HG03469 (cell line): ENCODE measurements at regions not wholly inside any gene's neighbourhood (a gene's known extent, or its start where the extent isn't known, plus 50 kb on each side); places are given as distances from the start of the nearest gene placed in this dataset.

Experiments used
- ATAC-seq: cut with Tn5 transposase; IDR thresholded peaks from one replicate; pipeline ENCODE4 v1.9.1; 2021; ENCODE audit warnings: mild to moderate bottlenecking, moderate library complexity, moderate number of reproducible peaks; ENCODE audit not compliant: unreplicated experiment

GRCh38 chr16:85395913-85396878 lies 216.9 kb upstream of the GSE1 start:
- ATAC-seq, result no peak

GRCh38 chr16:85396879-85397871 lies 215.9 kb upstream of the GSE1 start:
- no peak for ATAC-seq

- ATAC-seq, result no peak
Measured at GRCh38 chr16:85398050-85398451, 215.1 kb upstream of the GSE1 start.

DNA sequence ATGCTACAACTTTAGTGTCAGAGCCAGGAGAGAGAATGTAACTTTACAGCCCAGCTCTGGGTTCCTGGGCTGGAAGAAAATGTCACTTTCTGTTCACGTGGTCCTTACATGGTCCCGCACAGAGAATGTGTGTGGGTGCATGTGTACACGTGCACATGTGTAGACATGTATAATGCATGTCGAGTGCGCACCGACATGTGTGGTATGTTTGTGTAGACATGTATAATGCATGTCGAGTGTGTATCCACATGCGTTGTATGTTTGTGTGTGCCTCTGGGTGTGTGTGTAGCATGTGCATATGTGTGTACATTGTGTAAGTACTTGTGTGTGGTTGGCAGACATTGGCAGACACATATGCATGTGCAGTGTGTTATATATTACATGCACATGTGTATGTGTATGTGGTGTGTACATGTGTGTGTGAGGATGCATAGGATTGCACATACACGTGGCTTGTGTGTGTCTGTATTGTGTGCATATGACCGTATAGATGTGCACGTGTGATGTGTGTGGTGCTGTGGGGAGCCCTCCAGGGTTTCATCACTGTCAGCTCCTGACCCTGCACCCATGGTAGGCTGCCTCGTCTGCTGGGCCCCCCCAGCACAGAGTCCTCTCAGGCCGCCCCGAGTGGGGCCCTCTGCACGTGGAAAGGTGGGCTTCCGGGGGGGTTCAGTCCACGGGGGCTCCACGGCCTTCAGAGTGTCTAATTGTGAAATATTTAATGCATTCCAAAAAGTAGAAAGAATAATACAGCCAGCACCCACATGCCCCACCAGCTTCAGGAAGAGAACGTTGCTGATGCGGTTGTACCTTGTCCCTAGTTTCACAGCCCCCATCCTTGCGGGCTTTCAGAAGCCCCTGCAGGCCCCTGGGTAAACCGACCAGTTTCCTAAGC lies 214.2 kb upstream of the GSE1 start:
- no peak for ATAC-seq

- ATAC-seq, result no peak
Measured at GRCh38 chr16:85399583-85400284, 213.4 kb upstream of the GSE1 start.

DNA sequence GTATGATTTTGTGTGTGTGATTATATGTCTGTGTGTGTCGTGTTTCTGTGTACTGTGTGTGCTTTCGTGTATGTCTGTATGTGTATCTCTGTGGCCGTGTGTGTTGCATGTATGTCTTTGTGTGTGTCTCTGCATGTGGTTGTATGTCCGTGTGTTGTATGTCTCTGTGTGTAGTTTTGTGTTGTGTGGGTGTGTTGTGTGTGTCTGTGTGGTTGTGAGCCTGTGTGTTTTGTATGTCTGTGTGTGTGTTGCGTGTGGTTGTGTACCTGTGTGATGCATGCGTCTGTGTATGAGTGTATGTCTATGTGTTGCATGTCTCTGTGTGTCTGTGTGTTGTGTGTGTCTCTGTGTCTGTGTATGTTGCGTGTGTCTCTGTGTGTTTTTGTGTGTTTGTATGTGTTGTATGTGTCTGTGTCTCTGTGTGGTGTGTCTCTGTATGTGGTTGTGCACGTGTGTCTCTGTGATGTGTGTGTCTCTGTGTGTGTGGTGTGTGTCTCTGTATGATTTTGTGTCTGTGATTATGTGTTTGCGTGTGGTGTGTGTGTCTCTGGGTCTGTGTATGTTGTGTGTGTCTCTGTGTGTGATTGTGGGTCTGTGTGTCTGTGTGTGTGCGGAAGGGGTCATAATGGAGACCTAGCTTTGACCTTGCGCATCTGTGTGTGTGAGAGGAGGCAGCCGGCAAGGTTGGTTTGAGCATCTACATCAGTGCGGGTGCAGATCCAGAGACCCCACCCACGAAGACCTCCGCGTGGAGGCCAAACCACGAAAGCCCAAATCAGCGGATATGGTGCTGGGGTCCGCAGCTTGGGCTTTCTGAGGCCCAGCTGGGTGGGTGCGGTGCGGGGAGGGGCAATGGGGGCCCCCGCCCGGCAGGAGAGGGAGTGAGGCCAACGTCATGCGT lies 212.6 kb upstream of the GSE1 start:
- no peak for ATAC-seq

GRCh38 chr16:85401370-85401916 lies 211.7 kb upstream of the GSE1 start:
- ATAC-seq, result no peak

GRCh38 chr16:85401917-85402766 lies 211.0 kb upstream of the GSE1 start:
- no peak for ATAC-seq

- no peak for ATAC-seq
Measured at GRCh38 chr16:85402910-85403692, 210.0 kb upstream of the GSE1 start.

GRCh38 chr16:85403693-85404092 lies 209.4 kb upstream of the GSE1 start:
- no peak for ATAC-seq

DNA sequence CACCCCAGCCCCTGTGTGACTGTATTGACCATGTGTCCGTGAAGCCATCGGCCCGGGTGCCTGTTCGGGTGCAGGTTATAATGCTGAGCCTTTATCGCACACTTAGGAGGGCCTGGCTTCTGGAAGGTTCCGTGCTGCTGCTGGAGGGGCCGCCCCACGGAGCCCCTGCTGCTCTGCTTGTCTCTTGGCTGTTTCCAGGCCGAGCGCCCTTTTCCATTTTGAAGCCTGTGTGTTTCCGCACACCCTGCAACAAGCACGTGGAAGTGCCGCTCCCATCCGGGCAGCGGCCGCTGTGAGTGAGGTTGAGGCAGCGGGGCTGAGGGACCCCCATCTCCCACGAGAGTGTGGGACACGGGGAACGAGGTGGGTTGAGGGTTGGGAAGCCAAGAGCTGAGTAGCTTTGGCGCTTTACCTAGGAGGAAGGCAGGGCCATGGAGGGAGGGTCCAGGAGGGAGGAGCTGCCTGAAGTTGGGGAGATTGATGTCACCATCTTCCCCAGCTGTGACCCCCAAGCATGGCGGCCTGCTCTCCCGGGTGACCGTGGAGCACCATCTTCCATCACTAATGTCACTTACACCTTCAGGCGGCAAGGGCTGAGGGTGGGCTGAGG lies 200.1 kb upstream of the GSE1 start:
- no peak for ATAC-seq

DNA sequence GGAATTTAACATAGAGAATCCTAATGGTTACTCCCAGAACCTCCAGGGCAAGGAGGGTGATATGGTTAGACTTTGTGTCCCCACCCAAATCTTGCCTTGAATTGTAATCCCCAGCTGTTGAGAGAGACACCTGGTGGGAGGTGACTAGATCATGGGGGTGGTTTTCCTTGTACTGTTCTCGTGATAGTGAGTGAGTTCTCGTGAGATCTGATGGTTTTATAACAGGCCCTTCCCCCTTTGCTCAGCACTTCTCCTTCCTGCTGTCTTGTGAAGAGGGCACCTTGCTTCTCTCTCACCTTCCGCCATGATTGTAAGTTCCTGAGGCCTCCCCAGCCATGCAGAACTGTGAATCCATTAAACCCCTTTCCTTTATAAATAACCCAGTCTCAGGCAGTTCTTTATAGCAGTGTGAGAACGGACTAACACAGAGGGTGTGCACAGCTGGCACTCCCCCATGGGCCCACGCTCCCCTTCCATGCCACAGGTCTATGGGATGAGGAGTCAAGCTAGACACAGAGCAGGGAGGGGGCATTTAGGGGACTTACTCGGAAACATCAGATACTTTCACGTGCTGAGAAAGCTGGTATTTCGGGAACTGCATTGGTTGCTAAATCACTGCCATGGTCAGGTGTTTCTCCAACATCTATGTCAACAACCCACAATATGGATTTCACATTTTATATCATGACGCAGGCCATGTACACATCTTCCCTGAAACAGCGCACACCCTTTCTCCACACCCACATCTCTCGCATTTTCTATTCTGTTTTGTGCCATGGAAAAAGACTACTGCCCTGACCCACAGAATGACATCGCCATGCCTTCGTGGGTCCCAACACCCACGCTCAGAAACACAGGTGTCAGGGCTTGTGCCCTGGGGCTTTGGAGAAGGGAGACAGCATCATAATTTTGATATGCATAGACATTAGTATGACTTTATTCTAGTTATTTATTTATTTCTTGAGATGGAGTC lies 199.1 kb upstream of the GSE1 start:
- ATAC-seq, result no peak

- ATAC-seq, result no peak
Measured at GRCh38 chr16:85415196-85416090, 197.7 kb upstream of the GSE1 start.
